CD4-positive, alpha-beta T cell treated with Interleukin-17A for 1 hour (primary cell): ENCODE measurements at regions not wholly inside any gene's neighbourhood (a gene's known extent, or its start where the extent isn't known, plus 50 kb on each side); places are given as distances from the start of the nearest gene placed in this dataset.

Experiments used
- DNase-seq: peaks from one replicate; pipeline ENCODE4 v3.0.0-alpha.2; 2020

GRCh38 chr3:194805546-194805945 lies 119.9 kb downstream of the FAM43A start:
- DNase-seq: no peak

GRCh38 chr3:194806991-194807630 lies 121.4 kb downstream of the FAM43A start:
- DNase-seq: no peak

- DNase-seq: no peak
Observed at GRCh38 chr3:194808640-194809097, 123.0 kb downstream of the FAM43A start.

GRCh38 chr3:194809382-194809781 lies 123.7 kb downstream of the FAM43A start:
- DNase-seq: no peak

GRCh38 chr3:194810076-194810475 lies 124.4 kb downstream of the FAM43A start:
- DNase-seq: no peak

GRCh38 chr3:194811118-194811517 lies 125.4 kb downstream of the FAM43A start:
- no peak for DNase-seq

GRCh38 chr3:194812176-194812575 lies 126.5 kb downstream of the FAM43A start:
- DNase-seq: no peak

- DNase-seq: no peak
Observed at GRCh38 chr3:194814878-194815357, 129.2 kb downstream of the FAM43A start.

- DNase-seq: no peak
Observed at GRCh38 chr3:194816748-194817591, 131.3 kb downstream of the FAM43A start.

- no peak for DNase-seq
Observed at GRCh38 chr3:194817592-194817930, 131.9 kb downstream of the FAM43A start.

GRCh38 chr3:194817936-194818335 lies 132.3 kb downstream of the FAM43A start:
- no peak for DNase-seq

GRCh38 chr3:194824100-194824499 lies 138.4 kb downstream of the FAM43A start:
- no peak for DNase-seq

GRCh38 chr3:194824701-194825111 lies 139.0 kb downstream of the FAM43A start:
- no peak for DNase-seq

- no peak for DNase-seq
Observed at GRCh38 chr3:194826594-194826993, 140.9 kb downstream of the FAM43A start.

GRCh38 chr3:194827486-194827885 lies 141.8 kb downstream of the FAM43A start:
- DNase-seq: no peak

- no peak for DNase-seq
Observed at GRCh38 chr3:194828116-194828515, 142.4 kb downstream of the FAM43A start.

GRCh38 chr3:194828926-194829325 lies 143.2 kb downstream of the FAM43A start:
- DNase-seq: no peak

- DNase-seq: no peak
Observed at GRCh38 chr3:194830401-194830800, 144.7 kb downstream of the FAM43A start.

GRCh38 chr3:194830978-194831377 lies 145.3 kb downstream of the FAM43A start:
- DNase-seq: no peak

GRCh38 chr3:194832346-194833104 lies 146.8 kb downstream of the FAM43A start:
- DNase-seq: no peak

- DNase-seq: no peak
Observed at GRCh38 chr3:194833114-194833910, 147.6 kb downstream of the FAM43A start.

GRCh38 chr3:194836661-194837060 lies 151.0 kb downstream of the FAM43A start:
- no peak for DNase-seq
